ENCODE measurements at regions not wholly inside any gene's neighbourhood (a gene's known extent, or its start where the extent isn't known, plus 50 kb on each side); places are given as distances from the start of the nearest gene placed in this dataset.

GRCh38 chr10:10854725-10855124 is 162.9 kb upstream of the CELF2 start:
- Histone ChIP-seq H3K27me3 (ENCODE audit: insufficient read depth, low read length) (no peaks in the 10 kb centered on the region), H3K36me3 (ENCODE audit: insufficient read depth, low read depth, low read length) (no peaks in the 10 kb centered on the region), H3K4me3 (ENCODE audit: low read length) (no peak overlapping the region), H3K4me1 (ENCODE audit: insufficient read depth, low read length) (no peaks in the 10 kb centered on the region), H3K9ac (ENCODE audit: low read depth, low read length) (no peak overlapping the region), H3K27ac (ENCODE audit: low read length) (no peak overlapping the region), H3K9me3 (ENCODE audit: insufficient read depth, low read depth, low read length) (no peaks in the 10 kb centered on the region)

- no peaks in the 10 kb centered on the region for H3K4me1 ChIP-seq (ENCODE audit: insufficient read depth, low read length)
- no peaks in the 10 kb centered on the region for H3K36me3 ChIP-seq (ENCODE audit: insufficient read depth, low read depth, low read length)
- H3K27ac ChIP-seq (ENCODE audit: low read length), result no peak overlapping the region
- H3K27me3 ChIP-seq (ENCODE audit: insufficient read depth, low read length), result no peaks in the 10 kb centered on the region
- H3K9ac ChIP-seq (ENCODE audit: low read depth, low read length), result no peak overlapping the region
- no peaks in the 10 kb centered on the region for H3K9me3 ChIP-seq (ENCODE audit: insufficient read depth, low read depth, low read length)
- H3K4me3 ChIP-seq (ENCODE audit: low read length), result no peak overlapping the region
Observed at GRCh38 chr10:10855151-10855581, 162.5 kb upstream of the CELF2 start.

- Histone ChIP-seq H3K4me3 (ENCODE audit: low read length) (no peak overlapping the region), H3K9ac (ENCODE audit: low read depth, low read length) (no peak overlapping the region), H3K4me1 (ENCODE audit: insufficient read depth, low read length) (no peaks in the 10 kb centered on the region), H3K27ac (ENCODE audit: low read length) (no peak overlapping the region), H3K36me3 (ENCODE audit: insufficient read depth, low read depth, low read length) (no peaks in the 10 kb centered on the region), H3K27me3 (ENCODE audit: insufficient read depth, low read length) (no peaks in the 10 kb centered on the region), H3K9me3 (ENCODE audit: insufficient read depth, low read depth, low read length) (no peaks in the 10 kb centered on the region)
Observed at GRCh38 chr10:10860455-10860976, 157.2 kb upstream of the CELF2 start.

- Histone ChIP-seq H3K27me3 (ENCODE audit: insufficient read depth, low read length) (no peaks in the 10 kb centered on the region), H3K36me3 (ENCODE audit: insufficient read depth, low read depth, low read length) (no peaks in the 10 kb centered on the region), H3K4me1 (ENCODE audit: insufficient read depth, low read length) (no peaks in the 10 kb centered on the region), H3K4me3 (ENCODE audit: low read length) (no peak overlapping the region), H3K9ac (ENCODE audit: low read depth, low read length) (no peak overlapping the region), H3K27ac (ENCODE audit: low read length) (no peak overlapping the region), H3K9me3 (ENCODE audit: insufficient read depth, low read depth, low read length) (no peaks in the 10 kb centered on the region)
Observed at GRCh38 chr10:10865303-10865702, 152.4 kb upstream of the CELF2 start.

GRCh38 chr10:10865913-10866312 is 151.8 kb upstream of the CELF2 start:
- Histone ChIP-seq H3K4me1 (ENCODE audit: insufficient read depth, low read length) (no peaks in the 10 kb centered on the region; the same call in 1 of the 2 replicates), H3K9ac (ENCODE audit: low read depth, low read length) (no peak overlapping the region), H3K27ac (ENCODE audit: low read length) (no peak overlapping the region), H3K4me3 (ENCODE audit: low read length) (no peak overlapping the region), H3K36me3 (ENCODE audit: insufficient read depth, low read depth, low read length) (no peaks in the 10 kb centered on the region), H3K9me3 (ENCODE audit: insufficient read depth, low read depth, low read length) (no peaks in the 10 kb centered on the region), H3K27me3 (ENCODE audit: insufficient read depth, low read length) (no peaks in the 10 kb centered on the region)

- Histone ChIP-seq H3K36me3 (ENCODE audit: insufficient read depth, low read depth, low read length) (no peaks in the 10 kb centered on the region), H3K27ac (ENCODE audit: low read length) (no peak overlapping the region), H3K27me3 (ENCODE audit: insufficient read depth, low read length) (no peaks in the 10 kb centered on the region), H3K9me3 (ENCODE audit: insufficient read depth, low read depth, low read length) (no peaks in the 10 kb centered on the region), H3K4me1 (ENCODE audit: insufficient read depth, low read length) (peaks cover 14% of the 10 kb centered on the region), H3K4me3 (ENCODE audit: low read length) (no peak overlapping the region), H3K9ac (ENCODE audit: low read depth, low read length) (no peak overlapping the region)
Observed at GRCh38 chr10:10869592-10869991, 148.1 kb upstream of the CELF2 start.

GRCh38 chr10:10870523-10871241 is 147.0 kb upstream of the CELF2 start:
- Histone ChIP-seq H3K27me3 (ENCODE audit: insufficient read depth, low read length) (no peaks in the 10 kb centered on the region), H3K27ac (ENCODE audit: low read length) (no peak overlapping the region)

GRCh38 chr10:10871352-10871751 is 146.3 kb upstream of the CELF2 start:
- no peak overlapping the region for H3K9ac ChIP-seq (ENCODE audit: low read depth, low read length)
- no peak overlapping the region for H3K27ac ChIP-seq (ENCODE audit: low read length)
- H3K36me3 ChIP-seq (ENCODE audit: insufficient read depth, low read depth, low read length), result no peaks in the 10 kb centered on the region
- H3K4me3 ChIP-seq (ENCODE audit: low read length), result no peak overlapping the region
- peaks cover 14% of the 10 kb centered on the region for H3K4me1 ChIP-seq (ENCODE audit: insufficient read depth, low read length)
- no peaks in the 10 kb centered on the region for H3K9me3 ChIP-seq (ENCODE audit: insufficient read depth, low read depth, low read length)
- H3K27me3 ChIP-seq (ENCODE audit: insufficient read depth, low read length), result no peaks in the 10 kb centered on the region

More at GRCh38 chr10:10870523-10871241, 147.0 kb upstream of the CELF2 start:
- no peak overlapping the region for H3K9ac ChIP-seq (ENCODE audit: low read depth, low read length)
- no peak overlapping the region for H3K4me3 ChIP-seq (ENCODE audit: low read length)
- H3K4me1 ChIP-seq (ENCODE audit: insufficient read depth, low read length), result peaks cover 14% of the 10 kb centered on the region
- H3K36me3 ChIP-seq (ENCODE audit: insufficient read depth, low read depth, low read length), result no peaks in the 10 kb centered on the region
- no peaks in the 10 kb centered on the region for H3K9me3 ChIP-seq (ENCODE audit: insufficient read depth, low read depth, low read length)

GRCh38 chr10:10872035-10872673 is 145.5 kb upstream of the CELF2 start:
- Histone ChIP-seq H3K9me3 (ENCODE audit: insufficient read depth, low read depth, low read length) (no peaks in the 10 kb centered on the region), H3K4me1 (ENCODE audit: insufficient read depth, low read length) (peaks cover 14% of the 10 kb centered on the region), H3K27me3 (ENCODE audit: insufficient read depth, low read length) (no peaks in the 10 kb centered on the region), H3K36me3 (ENCODE audit: insufficient read depth, low read depth, low read length) (no peaks in the 10 kb centered on the region), H3K9ac (ENCODE audit: low read depth, low read length) (no peak overlapping the region), H3K27ac (ENCODE audit: low read length) (no peak overlapping the region), H3K4me3 (ENCODE audit: low read length) (no peak overlapping the region)

GRCh38 chr10:10872764-10873163 is 144.9 kb upstream of the CELF2 start:
- Histone ChIP-seq H3K9ac (ENCODE audit: low read depth, low read length) (no peak overlapping the region), H3K4me1 (ENCODE audit: insufficient read depth, low read length) (peaks cover 14% of the 10 kb centered on the region), H3K27ac (ENCODE audit: low read length) (no peak overlapping the region), H3K36me3 (ENCODE audit: insufficient read depth, low read depth, low read length) (no peaks in the 10 kb centered on the region), H3K27me3 (ENCODE audit: insufficient read depth, low read length) (no peaks in the 10 kb centered on the region), H3K4me3 (ENCODE audit: low read length) (no peak overlapping the region), H3K9me3 (ENCODE audit: insufficient read depth, low read depth, low read length) (no peaks in the 10 kb centered on the region)

GRCh38 chr10:10873289-10873688 is 144.4 kb upstream of the CELF2 start:
- Histone ChIP-seq H3K4me1 (ENCODE audit: insufficient read depth, low read length) (peaks cover 14% of the 10 kb centered on the region), H3K9ac (ENCODE audit: low read depth, low read length) (no peak overlapping the region), H3K36me3 (ENCODE audit: insufficient read depth, low read depth, low read length) (no peaks in the 10 kb centered on the region), H3K4me3 (ENCODE audit: low read length) (no peak overlapping the region), H3K9me3 (ENCODE audit: insufficient read depth, low read depth, low read length) (no peaks in the 10 kb centered on the region), H3K27ac (ENCODE audit: low read length) (no peak overlapping the region), H3K27me3 (ENCODE audit: insufficient read depth, low read length) (no peaks in the 10 kb centered on the region)

GRCh38 chr10:10873915-10874314 is 143.8 kb upstream of the CELF2 start:
- H3K9me3 ChIP-seq (ENCODE audit: insufficient read depth, low read depth, low read length), result no peaks in the 10 kb centered on the region

More at GRCh38 chr10:10873915-10874314, 143.8 kb upstream of the CELF2 start:
- no peak overlapping the region for H3K9ac ChIP-seq (ENCODE audit: low read depth, low read length)
- H3K4me3 ChIP-seq (ENCODE audit: low read length), result no peak overlapping the region
- H3K4me1 ChIP-seq (ENCODE audit: insufficient read depth, low read length), result peaks cover 14% of the 10 kb centered on the region
- H3K27me3 ChIP-seq (ENCODE audit: insufficient read depth, low read length), result no peaks in the 10 kb centered on the region
- no peaks in the 10 kb centered on the region for H3K36me3 ChIP-seq (ENCODE audit: insufficient read depth, low read depth, low read length)
- H3K27ac ChIP-seq (ENCODE audit: low read length), result no peak overlapping the region
